ENCODE measurements at regions not wholly inside any gene's neighbourhood (a gene's known extent, or its start where the extent isn't known, plus 50 kb on each side); places are given as distances from the start of the nearest gene placed in this dataset.

- intact Hi-C loops (cut with micrococcal nuclease): no loop called here
- POLR2A ChIA-PET: no interaction called here
- Histone ChIP-seq H4K20me1 (ENCODE audit: insufficient read depth) (no peaks in the 10 kb centered on the region), H3K36me3 (ENCODE audit: control insufficient read depth in 1 of 2, insufficient read depth in 2 of 2, low read length in 2 of 2) (no peaks in the 10 kb centered on the region), H3K4me1 (ENCODE audit: control insufficient read depth in 1 of 2, insufficient read depth in 2 of 2, low read length in 2 of 2) (no peaks in the 10 kb centered on the region), H3K4me3 (replicated peaks in 1 of 2; ENCODE audit: low read depth in 1 of 2, low read length in 2 of 2) (no peak overlapping the region), H3K9me3 (ENCODE audit: control insufficient read depth in 1 of 2, insufficient read depth in 1 of 2, low read depth in 1 of 2, low read length in 2 of 2) (no peaks in the 10 kb centered on the region), H3K79me2 (ENCODE audit: insufficient read depth, low read length) (no peaks in the 10 kb centered on the region), H3K4me2 (ENCODE audit: low read length) (no peak overlapping the region), H3K27me3 (ENCODE audit: insufficient read depth, low read length) (peaks cover 7% of the 10 kb centered on the region; the same call in 1 of the 2 replicates), H2AFZ (ENCODE audit: low read depth, low read length, poor library complexity, severe bottlenecking) (no peak overlapping the region), H3K27ac (ENCODE audit: low read depth, low read length) (no peak overlapping the region), H3K9ac (ENCODE audit: low read length) (no peak overlapping the region), H3K9me2 (ENCODE audit: insufficient read depth) (no peaks in the 10 kb centered on the region)
- no peak for TF ChIP-seq EZH2phosphoT487 (IDR thresholded peaks at IDR 0.05; ENCODE audit: borderline replicate concordance)
- no peak for TF ChIP-seq YY1 (IDR thresholded peaks at IDR 0.05; ENCODE audit: extremely low read depth, insufficient replicate concordance, low read depth, low read length)
- TF ChIP-seq ZBTB33 (IDR thresholded peaks at IDR 0.05; ENCODE audit: extremely low read depth, insufficient replicate concordance, low read length): no peak
- TF ChIP-seq REST (IDR thresholded peaks at IDR 0.05; ENCODE audit: low read depth): no peak
- TF ChIP-seq SIN3A (IDR thresholded peaks at IDR 0.05; ENCODE audit: low read depth): no peak
- no peak for TF ChIP-seq MAX (IDR thresholded peaks at IDR 0.05)
- TF ChIP-seq POLR2A (IDR thresholded peaks at IDR 0.05; ENCODE audit: borderline replicate concordance, extremely low read depth, insufficient read depth, insufficient read length): no peak
- no peak for TF ChIP-seq POLR2AphosphoS5 (IDR thresholded peaks at IDR 0.05; ENCODE audit: low read depth, low read length)
- TF ChIP-seq JUND (IDR thresholded peaks at IDR 0.05): no peak
- TF ChIP-seq ELF1 (IDR thresholded peaks at IDR 0.05; ENCODE audit: borderline replicate concordance, low read depth): no peak
- TF ChIP-seq ZFX (IDR thresholded peaks at IDR 0.05): no peak
- no peak for TF ChIP-seq SP1 (IDR thresholded peaks at IDR 0.05; ENCODE audit: low read depth)
- no peak for TF ChIP-seq RAD21 (IDR thresholded peaks at IDR 0.05; ENCODE audit: low read depth)
- TF ChIP-seq CTCF (IDR thresholded peaks at IDR 0.05 in 2 of 3, conservative IDR thresholded peaks at IDR 0.05 in 1 of 3; ENCODE audit: borderline replicate concordance in 1 of 3, insufficient read depth in 1 of 3, low read depth in 2 of 3, low read length in 2 of 3): no peak
- TF ChIP-seq EZH2 (IDR thresholded peaks at IDR 0.05): no peak
- TF ChIP-seq ZNF274 (IDR thresholded peaks at IDR 0.05; ENCODE audit: low read depth, low read length): no peak
- RAD21 ChIA-PET (ENCODE audit: low non-redundant PET in 1 of 2, low total read pairs in 2 of 2, uncharacterized antibody in 2 of 2, unreplicated experiment in 2 of 2): no interaction called here
- no TSS peak for BruUV-seq (replicated peaks)
- DNase-seq (ENCODE audit: low read depth, low spot score): no peak
- CTCF ChIA-PET: no interaction called here
- no peak for ATAC-seq
Observed at GRCh38 chr18:22728016-22728415, 205.1 kb upstream of the RBBP8 start.

All from HCT116 (cell line).